Gastroesophageal sphincter (tissue), 3 donors: ENCODE measurements at regions not wholly inside any gene's neighbourhood (a gene's known extent, or its start where the extent isn't known, plus 50 kb on each side); places are given as distances from the start of the nearest gene placed in this dataset.

ENCODE experiments used
- EP300 ChIP-seq: sonication (generic); formaldehyde crosslinking; IDR thresholded peaks from one replicate; pipeline ENCODE4 v1.6.1; 2017; ENCODE audit warnings: antibody characterized with exemption, mild to moderate bottlenecking
- POLR2A ChIP-seq, 2 donors: fragments of 450-650 bp; IDR thresholded peaks; one replicate each; pipeline ENCODE4 v1.6.1; 2017; ENCODE audit warnings: antibody characterized with exemption in 2 of 2, mild to moderate bottlenecking in 2 of 2, moderate library complexity in 1 of 2
- POLR2AphosphoS5 ChIP-seq: sonication (generic); formaldehyde crosslinking; IDR thresholded peaks from one replicate; pipeline ENCODE4 v1.6.1; 2017; ENCODE audit warnings: antibody characterized with exemption
- TF ChIP-seq, protein P1 (sequence below), 4 experiments: fragments of 200-600 bp in 2 of 4; fragments of 450-650 bp in 2 of 4; sonication (generic) in 1 of 4; IDR thresholded peaks; one replicate each; pipeline ENCODE4 v1.5.1; 2017 to 2019; ENCODE audit warnings: antibody characterized with exemption in 4 of 4, mild to moderate bottlenecking in 2 of 4, moderate library complexity in 2 of 4

DNA sequence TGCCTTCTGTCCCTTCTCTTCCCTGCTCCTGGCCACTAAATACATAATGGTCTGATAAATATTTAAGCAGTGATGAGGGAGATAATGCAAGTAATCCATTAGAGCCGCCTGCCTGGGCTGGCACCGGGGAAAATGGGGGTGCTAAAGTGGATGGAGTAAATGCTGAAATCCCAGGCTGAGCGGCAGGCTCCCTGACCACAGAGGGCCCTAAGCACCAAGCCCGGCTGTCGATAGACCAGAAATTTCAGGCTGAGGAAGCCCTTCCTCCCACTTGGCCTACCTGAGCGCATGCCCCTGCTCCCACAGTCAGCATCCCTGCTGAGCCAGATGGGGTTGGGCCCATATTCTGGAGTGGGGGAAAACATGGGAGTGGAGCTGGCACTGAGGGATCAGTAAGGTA is 197.5 kb upstream of the SKOR2 start:
- TF ChIP-seq, protein P1, sequence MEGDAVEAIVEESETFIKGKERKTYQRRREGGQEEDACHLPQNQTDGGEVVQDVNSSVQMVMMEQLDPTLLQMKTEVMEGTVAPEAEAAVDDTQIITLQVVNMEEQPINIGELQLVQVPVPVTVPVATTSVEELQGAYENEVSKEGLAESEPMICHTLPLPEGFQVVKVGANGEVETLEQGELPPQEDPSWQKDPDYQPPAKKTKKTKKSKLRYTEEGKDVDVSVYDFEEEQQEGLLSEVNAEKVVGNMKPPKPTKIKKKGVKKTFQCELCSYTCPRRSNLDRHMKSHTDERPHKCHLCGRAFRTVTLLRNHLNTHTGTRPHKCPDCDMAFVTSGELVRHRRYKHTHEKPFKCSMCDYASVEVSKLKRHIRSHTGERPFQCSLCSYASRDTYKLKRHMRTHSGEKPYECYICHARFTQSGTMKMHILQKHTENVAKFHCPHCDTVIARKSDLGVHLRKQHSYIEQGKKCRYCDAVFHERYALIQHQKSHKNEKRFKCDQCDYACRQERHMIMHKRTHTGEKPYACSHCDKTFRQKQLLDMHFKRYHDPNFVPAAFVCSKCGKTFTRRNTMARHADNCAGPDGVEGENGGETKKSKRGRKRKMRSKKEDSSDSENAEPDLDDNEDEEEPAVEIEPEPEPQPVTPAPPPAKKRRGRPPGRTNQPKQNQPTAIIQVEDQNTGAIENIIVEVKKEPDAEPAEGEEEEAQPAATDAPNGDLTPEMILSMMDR (IDR thresholded peaks at IDR 0.05), result no peak
- TF ChIP-seq POLR2A (IDR thresholded peaks at IDR 0.05) (no peak), EP300 (no peak), POLR2AphosphoS5 (no peak)
